ENCODE measurements at regions not wholly inside any gene's neighbourhood (a gene's known extent, or its start where the extent isn't known, plus 50 kb on each side); places are given as distances from the start of the nearest gene placed in this dataset.

DNA sequence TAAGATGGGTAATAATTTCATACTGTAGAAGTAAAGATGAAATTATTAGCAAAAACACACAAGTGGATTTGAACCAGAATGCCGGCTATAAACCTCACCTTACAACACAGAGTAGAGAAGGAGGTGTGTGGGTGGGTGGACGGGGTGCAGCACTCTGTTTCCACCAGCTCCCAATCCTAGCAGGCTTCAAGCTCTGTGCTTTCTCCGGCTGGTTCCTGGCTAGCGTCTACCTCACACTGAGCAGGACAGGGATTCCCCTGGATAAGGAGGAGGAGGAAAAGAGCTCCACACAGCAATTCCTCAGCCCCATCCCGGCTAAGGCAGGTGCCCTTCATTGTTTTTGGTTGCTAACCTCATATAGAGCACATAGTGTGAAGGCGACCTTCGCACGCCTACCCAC, 453.3 kb downstream of the C6orf118 start:
- Histone ChIP-seq H3K9ac (ENCODE audit: low read length) (no peak overlapping the region), H3F3A (ENCODE audit: insufficient read depth, low read length) (no peaks in the 10 kb centered on the region), H3K4me3 (ENCODE audit: low read length) (no peak overlapping the region), H3K36me3 (replicated peaks; ENCODE audit: insufficient read depth, low read length) (no peaks in the 10 kb centered on the region), H3K9me3 (replicated peaks; ENCODE audit: insufficient read depth, low read length) (no peaks in the 10 kb centered on the region), H3K4me1 (ENCODE audit: low read length) (no peaks in the 10 kb centered on the region), H3K27ac (ENCODE audit: low read length) (no peak overlapping the region), H4K20me1 (ENCODE audit: insufficient read depth, low read length) (no peaks in the 10 kb centered on the region), H3K79me2 (ENCODE audit: low read length) (no peaks in the 10 kb centered on the region), H3K27me3 (replicated peaks; ENCODE audit: insufficient read depth, low read length) (no peaks in the 10 kb centered on the region), H2AFZ (ENCODE audit: low read length) (no peak overlapping the region), H3K4me2 (ENCODE audit: low read depth, low read length) (no peak overlapping the region), H3K9me2 (replicated peaks; ENCODE audit: insufficient read depth, low read length) (no peaks in the 10 kb centered on the region)
- TF ChIP-seq, protein P1, sequence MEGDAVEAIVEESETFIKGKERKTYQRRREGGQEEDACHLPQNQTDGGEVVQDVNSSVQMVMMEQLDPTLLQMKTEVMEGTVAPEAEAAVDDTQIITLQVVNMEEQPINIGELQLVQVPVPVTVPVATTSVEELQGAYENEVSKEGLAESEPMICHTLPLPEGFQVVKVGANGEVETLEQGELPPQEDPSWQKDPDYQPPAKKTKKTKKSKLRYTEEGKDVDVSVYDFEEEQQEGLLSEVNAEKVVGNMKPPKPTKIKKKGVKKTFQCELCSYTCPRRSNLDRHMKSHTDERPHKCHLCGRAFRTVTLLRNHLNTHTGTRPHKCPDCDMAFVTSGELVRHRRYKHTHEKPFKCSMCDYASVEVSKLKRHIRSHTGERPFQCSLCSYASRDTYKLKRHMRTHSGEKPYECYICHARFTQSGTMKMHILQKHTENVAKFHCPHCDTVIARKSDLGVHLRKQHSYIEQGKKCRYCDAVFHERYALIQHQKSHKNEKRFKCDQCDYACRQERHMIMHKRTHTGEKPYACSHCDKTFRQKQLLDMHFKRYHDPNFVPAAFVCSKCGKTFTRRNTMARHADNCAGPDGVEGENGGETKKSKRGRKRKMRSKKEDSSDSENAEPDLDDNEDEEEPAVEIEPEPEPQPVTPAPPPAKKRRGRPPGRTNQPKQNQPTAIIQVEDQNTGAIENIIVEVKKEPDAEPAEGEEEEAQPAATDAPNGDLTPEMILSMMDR (IDR thresholded peaks at IDR 0.05; ENCODE audit: low read length) = no peak
- no peak for TF ChIP-seq EZH2phosphoT487 (IDR thresholded peaks at IDR 0.05; ENCODE audit: low read length)
- no peak for TF ChIP-seq EZH2 (optimal IDR thresholded peaks at IDR 0.05; ENCODE audit: low read depth, low read length)
- DNase-seq = no peak

DNA sequence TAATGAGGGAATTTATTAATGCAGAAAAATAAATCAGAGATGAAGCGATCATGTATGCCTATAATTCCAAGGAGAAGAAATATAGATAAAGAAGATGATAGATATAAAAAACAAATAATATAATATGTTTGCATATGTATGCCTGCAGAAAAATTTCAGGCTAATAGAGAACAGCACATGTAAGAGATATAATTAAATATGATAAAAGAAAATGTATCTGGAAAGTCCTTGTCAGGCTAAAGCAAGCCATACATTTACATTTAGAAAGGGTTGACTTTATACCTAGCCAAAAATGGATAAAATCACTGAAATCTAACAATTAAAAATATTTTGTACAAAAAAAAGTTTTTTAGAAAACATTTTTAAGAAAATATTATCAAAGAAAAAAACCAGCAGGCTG, 454.1 kb downstream of the C6orf118 start:
- Histone ChIP-seq H3K9me2 (replicated peaks; ENCODE audit: insufficient read depth, low read length) (no peaks in the 10 kb centered on the region), H3F3A (ENCODE audit: insufficient read depth, low read length) (no peaks in the 10 kb centered on the region), H3K36me3 (replicated peaks; ENCODE audit: insufficient read depth, low read length) (no peaks in the 10 kb centered on the region), H3K9me3 (replicated peaks; ENCODE audit: insufficient read depth, low read length) (no peaks in the 10 kb centered on the region), H3K4me2 (ENCODE audit: low read depth, low read length) (no peak overlapping the region), H3K4me3 (ENCODE audit: low read length) (no peak overlapping the region), H3K27ac (ENCODE audit: low read length) (no peak overlapping the region), H2AFZ (ENCODE audit: low read length) (no peak overlapping the region), H4K20me1 (ENCODE audit: insufficient read depth, low read length) (no peaks in the 10 kb centered on the region), H3K79me2 (ENCODE audit: low read length) (no peaks in the 10 kb centered on the region), H3K9ac (ENCODE audit: low read length) (no peak overlapping the region), H3K4me1 (ENCODE audit: low read length) (no peaks in the 10 kb centered on the region), H3K27me3 (replicated peaks; ENCODE audit: insufficient read depth, low read length) (no peaks in the 10 kb centered on the region)
- TF ChIP-seq, protein P1 (IDR thresholded peaks at IDR 0.05; ENCODE audit: low read length) = no peak
- TF ChIP-seq EZH2 (optimal IDR thresholded peaks at IDR 0.05; ENCODE audit: low read depth, low read length) (no peak), EZH2phosphoT487 (IDR thresholded peaks at IDR 0.05; ENCODE audit: low read length) (no peak)
- no peak for DNase-seq

DNA sequence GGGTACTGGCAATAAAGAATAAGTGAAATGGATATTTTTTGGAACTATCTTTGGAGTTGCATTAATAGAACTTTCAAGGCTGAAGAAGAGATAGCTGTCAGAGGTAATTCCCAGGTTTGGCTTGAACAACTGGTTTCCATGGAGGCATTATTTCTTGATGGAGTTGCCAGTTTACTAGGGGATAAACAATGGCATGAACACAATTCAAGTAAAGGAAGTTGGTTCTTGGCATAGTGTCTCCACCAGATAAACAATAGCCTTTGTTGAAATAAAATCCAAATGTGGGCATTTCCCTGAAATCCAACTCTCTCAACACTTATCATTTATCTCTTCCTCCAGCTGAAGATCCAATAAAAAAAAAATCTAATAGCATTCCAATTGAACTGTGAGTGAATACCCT, 454.9 kb downstream of the C6orf118 start:
- Histone ChIP-seq H3K4me2 (ENCODE audit: low read depth, low read length) (no peak overlapping the region), H3K79me2 (ENCODE audit: low read length) (no peaks in the 10 kb centered on the region), H3K27me3 (replicated peaks; ENCODE audit: insufficient read depth, low read length) (no peaks in the 10 kb centered on the region), H3K4me3 (ENCODE audit: low read length) (no peak overlapping the region), H2AFZ (ENCODE audit: low read length) (no peak overlapping the region), H3K36me3 (replicated peaks; ENCODE audit: insufficient read depth, low read length) (no peaks in the 10 kb centered on the region), H3K27ac (ENCODE audit: low read length) (no peak overlapping the region), H3F3A (ENCODE audit: insufficient read depth, low read length) (no peaks in the 10 kb centered on the region), H3K9me2 (replicated peaks; ENCODE audit: insufficient read depth, low read length) (no peaks in the 10 kb centered on the region), H3K4me1 (ENCODE audit: low read length) (no peaks in the 10 kb centered on the region), H3K9me3 (replicated peaks; ENCODE audit: insufficient read depth, low read length) (no peaks in the 10 kb centered on the region), H3K9ac (ENCODE audit: low read length) (no peak overlapping the region), H4K20me1 (ENCODE audit: insufficient read depth, low read length) (no peaks in the 10 kb centered on the region)
- TF ChIP-seq EZH2 (optimal IDR thresholded peaks at IDR 0.05; ENCODE audit: low read depth, low read length) (no peak), EZH2phosphoT487 (IDR thresholded peaks at IDR 0.05; ENCODE audit: low read length) (no peak)
- TF ChIP-seq, protein P1 (IDR thresholded peaks at IDR 0.05; ENCODE audit: low read length) = no peak
- no peak for DNase-seq

Data from MM.1S (cell line).